Prostate gland (tissue), 2 donors: ENCODE measurements at regions not wholly inside any gene's neighbourhood (a gene's known extent, or its start where the extent isn't known, plus 50 kb on each side); places are given as distances from the start of the nearest gene placed in this dataset.

ENCODE experiments used
- DNase-seq: peaks from one replicate; pipeline ENCODE4 v3.0.0-alpha.2; 2019; ENCODE audit warnings: low spot score
- H3K27ac ChIP-seq, 2 donors: fragments of 200-600 bp; sonication (generic); 2 replicates each; pipeline ENCODE4 v1.5.1; 2017 to 2019
- H3K27me3 ChIP-seq: fragments of 200-600 bp; sonication (generic); replicated peaks from 2 replicates; pipeline ENCODE4 v1.5.1; 2019; ENCODE audit not compliant: insufficient read depth
- H3K36me3 ChIP-seq, 2 donors: fragments of 200-600 bp; sonication (generic); 1 replicate in 1 of 2; 2 replicates in 1 of 2; pipeline versions ENCODE4 v1.5.1 to v1.8.1; 2017 to 2019
- H3K4me1 ChIP-seq: fragments of 200-600 bp; sonication (generic); replicated peaks from 2 replicates; pipeline ENCODE4 v1.5.1; 2019
- H3K4me3 ChIP-seq, 2 donors: fragments of 200-600 bp; sonication (generic); 2 replicates each; pipeline ENCODE4 v1.5.1; 2017 to 2019
- H3K9me3 ChIP-seq: fragments of 200-600 bp; sonication (generic); 2 replicates; pipeline ENCODE4 v1.5.1; 2017
- CTCF ChIP-seq, 4 experiments: fragments of 200-600 bp in 2 of 4; fragments of 450-650 bp in 2 of 4; sonication (generic) in 2 of 4; IDR thresholded peaks; 1 replicate in 3 of 4; 2 replicates in 1 of 4; pipeline ENCODE4 v1.5.1; 2016 to 2019; ENCODE audit warnings: antibody characterized with exemption in 4 of 4, mild to moderate bottlenecking in 2 of 4, moderate library complexity in 2 of 4
- POLR2A ChIP-seq: fragments of 450-650 bp; IDR thresholded peaks from one replicate; pipeline ENCODE4 v1.6.1; 2016; ENCODE audit warnings: antibody characterized with exemption, mild to moderate bottlenecking
- POLR2AphosphoS5 ChIP-seq: sonication (generic); formaldehyde crosslinking; IDR thresholded peaks from one replicate; pipeline ENCODE4 v1.6.1; 2017; ENCODE audit warnings: antibody characterized with exemption
- WGBS: methylation state at CpG from one replicate; pipeline ENCODE4 v1.1.5; 2018; 5-methylcytosine and 5-hydroxymethylcytosine counted together
- intact Hi-C: fragments of 100-400 bp; cut with DNase I; formaldehyde crosslinking; loops from one replicate; pipeline ENCODE4 v1.14.2; 2022

- no peak overlapping the region for H3K27ac ChIP-seq
- intact Hi-C loops = no loop called here
- WGBS = 70% methylated on average over 12 of the region's 12 CpGs
These were observed 755.2 kb upstream of the SORCS1 start for GRCh38 chr10:107919626-107920235.

DNA sequence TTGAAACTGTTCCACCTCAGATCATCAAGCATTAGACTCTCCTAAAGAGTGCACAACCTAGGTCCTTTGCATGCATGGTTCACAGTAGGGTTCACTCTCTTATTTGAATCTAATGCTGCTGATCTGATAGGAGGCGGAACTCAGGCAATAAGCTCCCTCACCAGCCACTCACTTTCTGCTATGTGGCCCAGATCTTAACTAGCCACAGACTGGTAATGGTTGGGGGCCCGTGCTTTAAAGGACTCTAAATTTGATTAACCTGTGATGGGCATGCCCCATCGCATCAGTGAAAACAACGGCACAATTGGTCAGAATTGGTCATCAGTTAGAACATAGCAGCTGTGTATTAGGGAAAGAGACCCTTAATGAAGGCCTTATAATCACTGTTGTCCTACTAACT, 753.7 kb upstream of the SORCS1 start:
- peaks cover 13% of the 10 kb centered on the region for H3K27me3 ChIP-seq
- intact Hi-C loops = no loop called here
- H3K36me3 ChIP-seq = no peaks in the 10 kb centered on the region
- TF ChIP-seq POLR2AphosphoS5 (no peak), CTCF (IDR thresholded peaks at IDR 0.05) (no peak), POLR2A (no peak)
- no peak overlapping the region for H3K4me3 ChIP-seq
- H3K9me3 ChIP-seq = no peaks in the 10 kb centered on the region
- WGBS = 97% methylated on average over 4 of the region's 4 CpGs
- no peak overlapping the region for H3K27ac ChIP-seq
- H3K4me1 ChIP-seq = no peaks in the 10 kb centered on the region
- DNase-seq = no peak

More at GRCh38 chr10:107919626-107920235, 755.2 kb upstream of the SORCS1 start:
- Histone ChIP-seq H3K9me3 (no peaks in the 10 kb centered on the region), H3K36me3 (no peaks in the 10 kb centered on the region), H3K4me1 (no peaks in the 10 kb centered on the region), H3K27me3 (peaks cover 4% of the 10 kb centered on the region), H3K4me3 (no peak overlapping the region)
- DNase-seq = no peak
- TF ChIP-seq POLR2A = no peak

DNA sequence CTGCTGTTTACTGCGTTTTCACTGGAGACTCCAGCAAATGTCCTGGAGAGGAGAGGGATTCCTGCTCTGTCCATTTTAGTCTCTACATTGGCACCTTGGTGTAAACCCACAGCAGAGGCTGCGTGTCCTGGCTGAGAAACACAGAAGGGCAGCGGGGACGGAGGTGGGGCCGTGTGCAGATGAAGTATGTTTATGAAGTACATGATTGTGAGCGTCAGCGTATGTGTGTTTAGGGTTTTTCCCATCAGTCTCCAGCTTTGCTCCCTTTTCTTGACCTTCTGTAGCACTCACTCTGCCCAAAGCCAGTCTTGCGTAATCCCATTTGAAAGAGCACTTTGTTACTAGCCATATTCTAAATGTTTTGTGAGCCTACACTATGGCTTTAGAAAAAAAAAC, 750.7 kb upstream of the SORCS1 start:
- H3K4me3 ChIP-seq = no peak overlapping the region
- peaks cover 13% of the 10 kb centered on the region for H3K27me3 ChIP-seq
- no peak for TF ChIP-seq POLR2AphosphoS5
- no peak for TF ChIP-seq POLR2A
- TF ChIP-seq CTCF (IDR thresholded peaks at IDR 0.05) = no peak
- no peak overlapping the region for H3K27ac ChIP-seq
- intact Hi-C loops = no loop called here
- H3K4me1 ChIP-seq = no peaks in the 10 kb centered on the region
- H3K9me3 ChIP-seq = no peaks in the 10 kb centered on the region
- 14% methylated on average over 8 of the region's 8 CpGs for WGBS
- no peaks in the 10 kb centered on the region for H3K36me3 ChIP-seq
- no peak for DNase-seq

GRCh38 chr10:107914450-107915214, 750.1 kb upstream of the SORCS1 start:
- Histone ChIP-seq H3K36me3 (no peaks in the 10 kb centered on the region), H3K9me3 (no peaks in the 10 kb centered on the region), H3K4me1 (no peaks in the 10 kb centered on the region), H3K4me3 (no peak overlapping the region), H3K27me3 (peaks cover 13% of the 10 kb centered on the region), H3K27ac (no peak overlapping the region)
- DNase-seq = no peak
- WGBS = 1% methylated on average over 78 of the region's 78 CpGs
- intact Hi-C loops = no loop called here
- TF ChIP-seq CTCF (IDR thresholded peaks at IDR 0.05) (no peak), POLR2AphosphoS5 (no peak), POLR2A (no peak)

GRCh38 chr10:107913317-107914294, 749.1 kb upstream of the SORCS1 start:
- intact Hi-C loops = no loop called here
- Histone ChIP-seq H3K36me3 (no peaks in the 10 kb centered on the region), H3K27ac (no peak overlapping the region), H3K4me1 (no peaks in the 10 kb centered on the region), H3K27me3 (peaks cover 13% of the 10 kb centered on the region), H3K4me3 (no peak overlapping the region), H3K9me3 (no peaks in the 10 kb centered on the region)
- TF ChIP-seq POLR2AphosphoS5 = no peak
- no peak for TF ChIP-seq POLR2A
- TF ChIP-seq CTCF (IDR thresholded peaks at IDR 0.05) = no peak
- no peak for DNase-seq
- 34% methylated on average over 6 of the region's 6 CpGs for WGBS
